COLO668 (cell line): ENCODE measurements at regions not wholly inside any gene's neighbourhood (a gene's known extent, or its start where the extent isn't known, plus 50 kb on each side); places are given as distances from the start of the nearest gene placed in this dataset.

Experiments
- DNase-seq: peaks from one replicate; lab custom pipeline; 2025; ENCODE audit not compliant: unreplicated experiment; lab: John Stamatoyannopoulos, UW

DNA sequence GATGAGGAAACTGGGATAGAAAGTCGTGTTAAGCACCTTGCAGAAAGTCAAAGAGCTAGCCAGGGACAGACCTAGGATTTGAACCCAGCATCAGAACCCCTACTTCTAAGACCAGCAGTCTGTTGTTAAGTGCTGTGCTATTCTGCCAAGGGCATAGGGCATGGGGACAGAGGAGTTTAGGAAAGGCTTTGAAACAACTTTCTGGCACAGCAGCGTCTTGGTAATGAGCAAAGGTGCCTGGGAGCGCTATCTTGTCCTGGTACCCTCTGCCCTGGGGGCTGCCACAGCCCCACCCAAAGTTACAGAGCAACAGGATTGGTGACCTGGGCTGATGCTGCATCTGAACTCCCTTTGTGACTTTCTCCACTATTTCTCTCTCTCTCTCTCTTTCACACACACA is 1108.1 kb downstream of the BCL11B start:
- DNase-seq, result no peak

DNA sequence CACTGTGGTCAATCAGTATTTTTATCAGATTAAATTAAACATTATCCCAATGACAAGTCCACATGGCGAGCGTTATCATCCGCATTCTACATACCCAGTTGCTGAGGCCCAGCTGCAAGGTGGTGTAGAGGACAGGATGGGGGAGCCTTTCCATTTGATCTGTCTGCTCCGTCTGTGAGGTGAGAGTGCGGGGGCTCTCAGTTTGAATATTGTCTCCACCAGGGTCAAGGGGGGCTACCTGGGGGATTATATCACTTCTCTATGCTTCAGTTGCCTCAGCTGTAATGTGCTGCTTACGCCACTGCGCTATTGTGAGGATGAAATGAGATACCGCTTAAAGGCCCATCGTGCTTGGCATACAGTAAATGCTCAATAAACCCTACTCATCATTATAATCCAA is 1106.0 kb downstream of the BCL11B start:
- DNase-seq, result no peak

DNA sequence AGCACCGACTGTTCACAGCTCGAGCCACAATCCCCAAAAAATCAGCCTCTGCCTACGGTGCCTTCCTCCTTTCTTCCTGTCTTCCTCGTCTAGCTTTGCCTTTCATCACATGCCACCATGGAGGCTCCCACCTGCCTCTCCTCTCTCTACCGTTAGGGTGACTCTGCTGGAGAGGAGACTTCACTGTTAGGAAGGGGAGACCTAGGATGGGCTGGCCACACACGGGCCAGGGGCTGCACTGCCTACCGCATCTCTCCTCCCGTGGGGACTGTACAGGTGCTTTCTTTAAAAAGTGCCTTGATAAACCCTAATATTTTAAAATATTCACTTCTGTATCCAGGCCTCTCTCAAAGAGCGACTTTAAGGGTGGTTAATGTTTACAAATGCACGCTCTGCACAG is 1104.7 kb downstream of the BCL11B start:
- DNase-seq, result no peak

DNA sequence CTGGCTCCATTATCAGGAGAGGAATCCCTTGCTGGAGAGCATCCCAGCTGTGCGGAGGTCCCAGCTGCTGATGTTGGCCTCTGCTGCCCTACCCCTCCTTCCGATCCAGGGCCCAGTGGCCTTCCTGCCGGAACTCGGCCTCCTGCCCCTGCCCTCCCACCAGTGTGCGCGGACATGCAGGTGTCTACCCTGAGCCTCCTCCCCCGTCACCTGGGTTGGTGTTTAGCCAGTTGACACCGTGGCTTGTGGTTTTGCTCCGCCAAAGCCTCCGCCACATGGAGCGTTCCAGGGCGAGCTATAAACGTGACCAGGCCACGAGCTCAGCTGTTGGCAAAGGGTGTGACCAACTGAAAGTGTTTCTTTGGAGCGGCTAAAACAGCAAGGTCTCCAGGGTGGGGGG is 1104.3 kb downstream of the BCL11B start:
- DNase-seq, result no peak

DNA sequence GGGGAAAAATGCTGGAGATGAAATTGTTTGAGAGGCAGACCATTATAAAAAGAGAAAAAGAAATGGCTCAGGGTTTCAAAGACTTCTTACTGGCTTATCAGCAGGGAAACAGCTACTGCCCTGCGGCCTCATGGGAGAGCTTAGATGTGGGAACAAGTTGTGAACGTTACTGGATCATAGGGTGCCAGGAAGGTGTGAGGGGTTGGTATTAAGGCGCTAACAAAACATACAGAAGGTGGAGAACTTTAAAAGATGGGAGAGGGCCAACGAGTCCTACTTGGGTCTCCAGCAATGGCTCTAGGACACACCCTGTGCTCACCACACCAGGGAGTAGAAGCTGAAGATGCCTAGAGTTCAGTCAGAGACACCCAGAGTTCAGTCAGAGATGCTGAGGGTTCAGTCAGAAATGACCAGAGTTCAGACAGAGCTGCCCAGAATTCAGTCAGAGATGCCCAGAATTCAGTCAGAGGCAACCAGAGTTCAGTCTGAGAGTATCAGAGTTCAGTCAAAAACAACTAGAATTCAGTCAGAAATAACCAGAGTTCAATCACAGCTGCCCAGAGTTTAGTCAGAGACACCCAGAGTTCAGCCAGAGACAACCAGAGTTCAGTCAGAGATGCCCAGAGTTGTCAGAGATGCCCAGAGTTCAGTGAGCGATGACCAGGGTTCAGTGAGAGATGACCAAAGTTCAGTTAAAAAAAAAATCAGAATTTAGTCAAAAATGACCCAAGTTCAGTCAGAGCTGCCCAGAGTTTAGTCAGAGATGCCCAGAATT is 1103.6 kb downstream of the BCL11B start:
- DNase-seq, result no peak

DNA sequence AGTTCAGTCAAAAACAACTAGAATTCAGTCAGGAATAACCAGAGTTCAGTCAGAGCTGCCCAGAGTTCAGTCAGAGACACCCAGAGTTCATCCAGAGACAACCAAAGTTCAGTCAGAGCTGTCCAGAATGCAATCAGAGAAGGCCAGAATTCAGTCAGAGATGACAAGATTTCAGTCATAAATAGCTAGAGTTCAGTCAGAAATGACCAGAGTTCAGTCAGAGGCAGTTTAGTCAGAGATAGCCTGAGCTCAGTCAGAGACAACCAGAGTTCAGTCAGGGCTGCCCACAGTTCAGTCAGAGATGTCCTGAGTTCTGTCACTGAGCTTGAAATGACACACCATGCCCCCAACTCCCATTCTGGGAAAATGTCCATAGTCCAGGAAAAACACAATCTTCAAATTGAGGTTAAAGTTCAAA is 1102.8 kb downstream of the BCL11B start:
- no peak for DNase-seq

DNA sequence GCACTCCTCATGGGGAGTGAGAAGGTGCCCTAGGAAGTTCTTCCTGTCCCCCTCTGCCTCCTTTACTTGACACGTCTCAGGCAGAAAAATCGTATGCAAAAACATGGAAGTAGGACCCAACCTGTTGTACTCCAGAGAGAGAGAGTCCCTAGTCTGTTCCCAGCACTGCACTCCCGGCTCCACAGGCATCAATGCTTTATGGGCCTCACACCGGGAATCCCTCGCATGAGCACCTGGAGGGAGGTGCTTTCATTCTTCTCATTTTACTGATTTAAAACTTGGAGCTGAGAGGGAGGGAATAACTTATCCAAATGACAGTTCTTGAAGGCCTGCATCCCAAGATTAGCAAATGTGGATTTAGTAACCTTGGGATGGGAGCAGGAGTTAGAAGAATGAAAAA is 1101.4 kb downstream of the BCL11B start:
- no peak for DNase-seq

DNA sequence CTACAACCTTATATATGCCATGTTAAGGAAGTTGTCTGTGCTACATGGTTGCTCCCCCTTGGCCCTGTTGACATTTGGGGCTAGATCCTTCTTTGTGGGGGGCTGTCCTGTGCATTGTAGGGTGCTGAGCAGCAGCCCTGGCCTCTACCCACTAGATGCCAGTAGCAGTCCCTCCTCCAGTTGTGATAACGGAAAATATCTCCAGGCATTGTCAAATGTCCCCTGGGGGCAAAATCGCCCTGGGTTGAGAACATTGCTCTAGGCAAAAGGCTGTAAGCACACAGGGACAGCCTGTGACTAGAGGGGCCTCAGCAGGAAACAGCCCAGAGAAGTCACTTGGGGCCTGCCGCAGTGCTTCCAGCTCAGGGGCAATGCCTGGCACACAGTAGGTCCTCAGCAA is 1100.3 kb downstream of the BCL11B start:
- no peak for DNase-seq

DNA sequence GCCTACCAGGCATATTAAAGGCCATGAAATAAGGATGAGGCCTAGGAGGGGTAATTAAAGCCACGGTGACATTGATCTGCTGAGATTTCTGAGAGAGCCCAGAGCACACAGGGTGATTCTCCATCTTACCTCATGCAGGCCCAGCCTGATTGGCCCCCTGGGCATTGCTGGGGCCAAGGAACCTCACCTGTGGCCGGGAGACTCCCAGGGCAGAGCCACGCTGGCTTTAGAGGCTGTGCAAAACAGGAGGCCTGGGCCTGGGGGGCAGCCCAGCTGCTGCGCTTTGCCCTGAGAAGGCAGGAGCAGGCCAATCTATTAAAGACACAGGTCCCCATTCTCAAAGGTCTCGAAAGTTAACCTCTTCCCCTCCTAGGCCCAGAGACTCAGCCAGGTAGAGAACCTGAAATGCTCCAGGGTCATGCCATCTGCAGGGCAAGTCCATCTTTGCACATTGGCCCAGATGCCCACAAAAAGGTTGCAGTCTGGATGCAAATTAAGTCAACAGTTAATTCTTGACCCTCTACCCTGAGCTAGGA is 1099.7 kb downstream of the BCL11B start:
- no peak for DNase-seq

DNA sequence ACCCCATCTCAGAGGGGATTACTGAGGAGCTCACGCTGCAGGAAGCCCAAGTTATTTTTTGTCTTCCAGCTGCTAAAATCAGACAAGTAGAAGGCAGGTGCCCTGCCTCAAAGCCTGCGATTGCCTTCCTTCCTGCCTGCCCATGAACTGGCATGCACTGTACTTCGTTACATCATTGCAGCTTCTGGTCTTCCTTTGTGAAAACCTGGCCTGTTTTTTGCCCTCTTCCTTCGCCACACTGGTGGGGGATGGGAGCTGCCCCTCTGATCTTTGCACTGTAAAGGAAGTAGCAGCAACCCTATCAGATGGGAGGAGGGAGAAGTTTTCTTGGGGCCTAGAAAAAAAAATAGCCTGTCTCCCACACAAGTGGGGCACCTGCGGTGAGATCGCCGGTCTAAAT is 1098.7 kb downstream of the BCL11B start:
- DNase-seq, result no peak

DNA sequence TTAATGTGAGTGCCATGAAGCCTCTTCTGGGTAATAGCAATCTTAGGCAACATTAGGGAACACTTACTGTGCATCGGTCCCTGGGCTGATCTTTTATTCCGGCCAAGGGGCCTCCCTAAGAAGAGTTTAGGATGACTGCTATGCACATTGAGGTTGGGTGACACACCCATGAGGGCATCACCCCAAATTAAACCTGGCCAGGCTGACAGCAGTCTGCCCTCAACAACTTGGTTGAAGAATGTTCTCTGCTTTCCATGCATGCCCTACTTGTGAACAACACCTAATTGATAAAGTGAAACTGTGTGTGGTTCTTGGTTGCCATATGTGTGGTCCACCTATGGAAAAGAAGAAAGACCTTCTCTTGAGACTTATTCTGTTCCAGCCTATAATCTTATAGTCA is 1098.0 kb downstream of the BCL11B start:
- no peak for DNase-seq

DNA sequence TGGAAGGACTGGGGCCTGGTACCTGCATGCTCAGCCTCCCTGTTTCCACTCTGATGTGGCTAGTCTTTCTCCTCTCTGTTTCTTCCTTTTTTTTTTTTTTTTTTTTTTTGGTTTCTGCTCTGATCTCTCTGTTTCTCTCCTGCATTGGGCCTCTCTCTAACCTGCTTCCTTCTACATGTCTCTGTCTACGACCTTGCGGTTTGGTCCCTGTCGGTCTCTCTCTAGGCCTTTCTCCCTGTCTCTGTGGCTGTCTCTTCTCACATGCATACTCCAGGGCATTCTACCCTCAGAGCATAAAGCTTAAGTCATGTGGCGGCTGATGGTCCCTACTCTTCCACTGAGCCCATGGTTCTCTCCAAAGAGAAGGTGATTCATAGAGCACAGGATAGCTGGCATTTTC is 1096.6 kb downstream of the BCL11B start:
- DNase-seq, result no peak

DNA sequence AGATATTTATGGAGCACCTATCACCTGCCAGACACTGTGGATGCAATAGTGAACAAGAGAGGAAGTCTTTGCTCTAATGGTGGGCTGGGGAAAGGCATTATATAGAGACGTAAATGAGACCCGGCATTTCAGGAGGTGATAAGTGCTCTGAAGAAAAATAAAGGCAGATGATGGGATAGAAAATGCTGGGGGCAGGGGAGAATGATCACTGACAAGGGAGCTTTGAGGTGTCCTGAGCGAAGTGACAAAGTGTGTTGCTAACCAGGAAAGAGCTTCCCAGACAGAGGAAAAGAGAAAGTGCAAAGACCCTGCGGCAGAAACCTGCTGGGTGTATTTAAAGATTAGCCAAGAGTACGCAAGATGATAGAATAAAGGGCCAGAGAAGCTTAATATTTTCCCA is 1096.1 kb downstream of the BCL11B start:
- no peak for DNase-seq

DNA sequence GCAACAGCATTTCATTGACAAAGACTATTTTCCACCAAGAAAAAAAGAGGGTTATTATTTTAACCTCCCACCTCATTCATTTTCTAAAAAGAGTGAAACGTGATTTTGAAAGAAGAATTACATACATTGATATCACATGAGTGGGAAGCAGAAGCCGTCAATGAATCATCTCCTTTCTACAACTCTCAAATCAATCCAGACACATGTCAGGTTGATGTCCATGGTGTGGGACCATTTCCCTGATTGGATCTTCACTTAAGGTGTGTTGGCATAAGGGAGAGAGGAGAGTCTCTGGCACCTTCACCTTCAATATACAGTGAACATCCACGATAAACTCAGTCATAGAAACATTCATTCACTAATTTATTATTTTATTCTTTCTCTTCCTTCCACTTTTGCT is 1095.1 kb downstream of the BCL11B start:
- DNase-seq, result no peak

DNA sequence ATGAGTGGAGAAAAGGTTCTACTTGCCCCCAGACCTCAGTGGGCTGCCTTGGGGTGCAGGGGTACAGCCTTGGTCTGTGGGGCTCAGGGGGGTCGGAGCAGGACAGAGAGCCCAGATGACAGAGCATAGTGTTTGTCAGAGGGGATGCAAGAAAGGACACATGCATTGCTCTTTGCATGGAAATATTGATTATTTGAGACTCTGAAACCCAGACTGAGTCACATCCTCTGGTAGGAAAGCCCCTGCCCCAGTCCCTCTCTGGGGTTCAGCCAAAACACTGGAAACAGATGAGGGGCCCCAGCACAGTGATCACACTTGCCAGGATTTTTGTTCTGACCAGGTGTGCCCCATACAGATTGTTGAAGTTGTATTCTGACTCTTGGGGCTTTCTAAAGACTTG is 1094.4 kb downstream of the BCL11B start:
- DNase-seq, result no peak

DNA sequence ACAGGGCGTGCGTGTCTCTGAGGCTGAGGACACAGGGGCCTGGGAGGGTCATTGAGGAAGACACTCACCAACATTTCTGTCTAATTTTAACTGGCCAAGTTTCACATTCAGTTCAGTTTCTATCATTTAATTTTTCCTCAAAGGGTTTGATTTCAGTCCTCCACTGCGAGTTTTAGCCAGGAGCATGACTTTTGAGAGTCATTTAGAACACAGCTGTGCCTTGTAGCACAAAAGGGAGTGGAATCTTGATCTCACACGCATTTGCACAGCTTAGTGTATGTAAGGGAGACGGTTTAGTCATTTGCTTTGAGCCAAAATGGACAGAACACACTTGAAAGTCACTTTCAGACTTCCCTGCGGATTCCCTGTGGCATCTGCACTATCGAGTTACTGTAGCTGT is 1090.8 kb downstream of the BCL11B start:
- DNase-seq, result no peak

DNA sequence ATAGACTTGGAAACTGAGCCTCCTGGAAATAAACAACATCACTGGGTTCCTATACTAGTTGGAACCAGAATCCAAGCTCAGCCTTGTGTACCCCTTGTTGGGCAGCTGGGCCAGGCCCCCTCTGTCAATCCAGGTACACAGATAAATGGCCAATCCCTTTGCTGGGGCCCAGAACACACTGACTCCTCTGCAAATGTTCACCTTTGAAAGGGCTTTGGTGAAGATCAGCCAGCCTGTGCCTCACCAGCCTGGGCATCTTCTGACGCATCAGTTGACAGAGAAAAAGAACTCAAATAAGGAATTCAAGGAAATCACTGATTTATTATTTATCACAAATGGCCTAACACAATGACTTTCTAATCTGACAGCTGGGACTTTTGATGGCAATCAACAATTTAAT is 1090.2 kb downstream of the BCL11B start:
- DNase-seq, result no peak

DNA sequence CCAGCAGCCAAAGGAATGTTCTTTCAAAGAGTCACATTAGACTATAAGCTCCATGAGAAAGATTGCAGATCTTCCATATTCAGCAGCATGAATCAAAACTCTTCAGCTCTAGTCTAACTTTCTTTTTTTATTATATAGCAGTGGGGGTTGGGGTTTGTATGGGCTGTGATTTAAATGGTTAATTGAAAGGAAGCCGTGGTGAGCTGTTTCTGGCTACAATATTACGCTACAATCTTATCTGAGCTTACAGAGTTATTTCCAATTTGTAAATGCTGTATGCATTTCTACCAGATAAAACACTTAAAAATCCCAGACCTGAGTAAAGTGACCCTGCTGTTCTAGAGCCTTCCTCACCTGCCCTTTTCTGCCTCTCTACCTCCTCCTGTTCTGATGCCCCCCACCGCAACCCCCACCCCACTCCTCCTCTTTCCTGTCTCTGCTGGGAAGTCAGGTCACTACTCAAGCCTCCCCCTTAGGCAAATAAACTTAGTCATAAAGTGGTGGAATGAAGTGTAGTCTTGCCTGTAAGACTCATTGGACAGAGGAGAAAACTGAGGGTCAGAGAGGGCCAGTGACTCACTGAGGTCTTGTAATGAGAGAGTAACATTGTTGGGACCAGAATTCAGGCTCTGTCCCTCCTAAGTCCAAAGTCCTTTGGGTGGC is 1089.5 kb downstream of the BCL11B start:
- DNase-seq, result no peak

DNA sequence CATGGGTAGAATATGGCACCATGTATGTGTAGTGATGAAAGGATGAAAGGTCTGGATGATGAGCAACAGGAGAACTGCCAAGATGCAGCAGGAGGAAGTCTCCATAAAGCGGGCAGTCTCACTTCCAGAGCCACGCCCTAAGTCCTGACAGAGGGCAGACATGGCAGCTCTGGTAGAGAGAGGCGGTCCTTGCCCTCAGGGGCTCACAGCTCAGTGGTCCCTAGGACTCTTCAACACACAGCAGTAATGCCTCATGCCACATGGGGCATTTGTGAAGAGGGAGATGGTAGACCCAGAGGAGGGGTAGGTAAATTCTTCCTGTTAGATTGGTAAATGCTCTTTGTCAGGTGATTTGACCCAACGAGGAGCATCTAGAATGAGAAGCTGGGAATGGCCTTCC is 1088.4 kb downstream of the BCL11B start:
- no peak for DNase-seq

DNA sequence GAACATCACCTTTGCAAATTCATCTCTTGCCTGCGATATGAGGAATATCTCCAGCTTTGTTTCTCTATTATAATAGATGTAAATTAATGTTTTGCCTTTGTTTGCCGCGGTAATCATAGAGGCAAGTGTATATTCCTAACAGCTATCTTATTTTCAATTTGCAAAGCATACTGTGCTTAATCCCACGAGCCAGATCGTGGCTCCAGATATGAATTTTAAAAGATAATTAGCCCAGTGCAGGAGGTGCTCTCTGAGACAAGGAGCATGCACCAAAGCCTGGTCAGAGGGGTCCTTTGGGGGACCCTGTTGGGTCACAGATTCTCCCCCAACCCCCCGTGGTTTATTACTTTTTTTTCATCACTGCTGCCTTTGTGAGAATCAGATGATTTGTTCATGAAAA is 1087.5 kb downstream of the BCL11B start:
- DNase-seq, result no peak

DNA sequence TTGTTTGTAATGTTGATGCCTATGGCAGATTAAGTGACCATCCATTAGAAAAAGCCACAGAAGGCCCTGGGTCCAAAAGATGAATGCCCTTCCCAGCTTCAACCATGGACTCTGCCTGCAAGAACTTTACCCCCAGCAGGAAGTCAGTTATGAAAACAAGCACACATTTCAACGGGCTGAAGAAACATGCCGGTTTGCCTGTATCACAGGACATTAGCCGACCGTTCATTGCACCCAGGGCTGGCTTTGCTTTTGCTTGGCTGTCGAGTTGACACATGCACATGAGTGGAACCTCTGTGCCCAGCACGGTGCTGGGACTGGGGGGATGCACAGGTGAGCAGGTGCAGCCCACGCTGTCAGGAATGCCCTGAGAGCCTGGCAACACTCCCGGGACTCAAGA is 1087.0 kb downstream of the BCL11B start:
- no peak for DNase-seq

DNA sequence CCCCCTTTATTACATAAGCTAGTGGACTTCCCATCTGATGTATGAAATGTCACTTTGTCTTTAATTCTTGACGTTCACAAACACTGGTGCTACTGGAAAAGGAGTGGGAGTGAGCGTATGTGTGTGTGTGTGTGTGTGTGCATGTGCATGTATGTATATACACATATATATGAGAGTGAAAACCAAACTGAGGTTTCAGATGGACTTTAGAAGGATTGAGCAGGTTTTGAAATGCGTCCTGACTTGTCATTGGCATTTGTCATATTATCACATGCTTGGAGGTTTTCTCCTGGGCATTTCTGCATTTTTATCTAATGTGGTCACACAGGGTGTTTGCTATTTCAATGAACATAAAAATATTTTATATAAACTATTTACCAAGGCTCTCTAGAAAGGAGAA is 1085.9 kb downstream of the BCL11B start:
- DNase-seq, result no peak

DNA sequence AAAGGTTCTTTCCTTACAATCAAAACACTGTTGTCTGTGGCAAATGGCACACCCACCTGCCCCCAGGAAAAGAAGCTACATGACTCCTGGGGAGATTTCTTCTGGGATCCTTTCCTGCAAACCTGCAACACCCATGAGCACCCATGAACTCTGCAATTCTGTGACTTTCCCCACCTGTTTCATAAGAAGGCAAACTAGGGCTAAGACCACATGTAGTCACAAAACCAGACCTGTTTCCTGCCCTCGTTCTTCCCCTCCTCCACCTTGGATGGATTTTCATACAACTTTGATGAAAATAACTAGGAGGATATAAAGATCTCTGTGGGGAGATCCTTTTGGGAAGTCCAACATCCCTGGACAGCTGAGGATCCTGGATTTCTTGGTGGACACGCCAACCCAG is 1084.7 kb downstream of the BCL11B start:
- DNase-seq, result no peak
